ENCODE measurements at regions not wholly inside any gene's neighbourhood (a gene's known extent, or its start where the extent isn't known, plus 50 kb on each side); places are given as distances from the start of the nearest gene placed in this dataset.

DNA sequence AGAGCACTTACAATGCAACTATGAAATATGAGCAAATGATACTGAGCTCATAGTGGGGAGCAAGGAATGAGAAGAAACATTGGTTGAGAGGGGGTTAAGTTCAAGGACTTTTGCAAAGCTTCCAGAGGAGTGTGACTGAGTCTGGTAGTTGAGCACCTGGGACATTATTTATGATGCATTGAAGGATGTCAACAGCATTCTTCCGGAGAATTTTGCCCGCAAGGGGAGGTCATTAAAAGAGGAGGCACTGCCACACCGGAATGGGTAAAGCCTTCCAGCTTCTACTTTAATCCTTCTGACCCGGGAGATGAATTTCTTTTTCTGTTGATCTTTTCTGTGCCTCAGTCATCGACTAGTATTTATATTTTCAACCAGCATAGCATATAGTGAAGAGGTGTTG lies 208.4 kb upstream of the CAMK1G start:
- H3K9me3 Mint-ChIP-seq: no peaks in the 10 kb centered on the region
- H3K36me3 ChIP-seq (ENCODE audit: control insufficient read depth, insufficient read depth, low read length): no peaks in the 10 kb centered on the region
- H3K9ac ChIP-seq (ENCODE audit: extremely low read depth, low read length, poor library complexity, severe bottlenecking): no peak overlapping the region
- H3K27me3 Mint-ChIP-seq (ENCODE audit: insufficient read depth): peaks cover 6% of the 10 kb centered on the region
- H3K36me3 Mint-ChIP-seq (ENCODE audit: low read depth): no peaks in the 10 kb centered on the region
- no peak overlapping the region for H3K4me3 ChIP-seq (ENCODE audit: low read length)
- TF ChIP-seq, protein P1, sequence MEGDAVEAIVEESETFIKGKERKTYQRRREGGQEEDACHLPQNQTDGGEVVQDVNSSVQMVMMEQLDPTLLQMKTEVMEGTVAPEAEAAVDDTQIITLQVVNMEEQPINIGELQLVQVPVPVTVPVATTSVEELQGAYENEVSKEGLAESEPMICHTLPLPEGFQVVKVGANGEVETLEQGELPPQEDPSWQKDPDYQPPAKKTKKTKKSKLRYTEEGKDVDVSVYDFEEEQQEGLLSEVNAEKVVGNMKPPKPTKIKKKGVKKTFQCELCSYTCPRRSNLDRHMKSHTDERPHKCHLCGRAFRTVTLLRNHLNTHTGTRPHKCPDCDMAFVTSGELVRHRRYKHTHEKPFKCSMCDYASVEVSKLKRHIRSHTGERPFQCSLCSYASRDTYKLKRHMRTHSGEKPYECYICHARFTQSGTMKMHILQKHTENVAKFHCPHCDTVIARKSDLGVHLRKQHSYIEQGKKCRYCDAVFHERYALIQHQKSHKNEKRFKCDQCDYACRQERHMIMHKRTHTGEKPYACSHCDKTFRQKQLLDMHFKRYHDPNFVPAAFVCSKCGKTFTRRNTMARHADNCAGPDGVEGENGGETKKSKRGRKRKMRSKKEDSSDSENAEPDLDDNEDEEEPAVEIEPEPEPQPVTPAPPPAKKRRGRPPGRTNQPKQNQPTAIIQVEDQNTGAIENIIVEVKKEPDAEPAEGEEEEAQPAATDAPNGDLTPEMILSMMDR (conservative IDR thresholded peaks at IDR 0.05): no peak
- H3K27ac ChIP-seq (ENCODE audit: low read depth, low read length): no peak overlapping the region
- no peaks in the 10 kb centered on the region for H3K4me1 ChIP-seq (ENCODE audit: control insufficient read depth, insufficient read depth, low read length)
- H3K27ac Mint-ChIP-seq: no peak overlapping the region
- H3K27me3 ChIP-seq (ENCODE audit: control insufficient read depth, insufficient read depth, low read length, poor library complexity, severe bottlenecking): peaks cover 5% of the 10 kb centered on the region
- WGBS, 2 experiments (ENCODE audit: insufficient coverage in 1 of 2, insufficient read length in 1 of 2): 90 to 93% methylated on average over 4 to 5 of the region's 5 CpGs
- H3K4me3 Mint-ChIP-seq: no peak overlapping the region
- no peaks in the 10 kb centered on the region for H3K9me3 ChIP-seq (ENCODE audit: control insufficient read depth, low read length)
- H3K4me1 Mint-ChIP-seq: peaks cover 41% of the 10 kb centered on the region
- DNase-seq: no peak

- Mint-ChIP-seq H3K36me3 (ENCODE audit: low read depth) (no peaks in the 10 kb centered on the region), H3K27me3 (ENCODE audit: insufficient read depth) (peaks cover 3% of the 10 kb centered on the region), H3K4me1 (peaks cover 46% of the 10 kb centered on the region), H3K9me3 (no peaks in the 10 kb centered on the region), H3K4me3 (no peak overlapping the region), H3K27ac (no peak overlapping the region)
- H3K4me3 ChIP-seq (ENCODE audit: low read length): no peak overlapping the region
- no peak overlapping the region for H3K27ac ChIP-seq (ENCODE audit: low read depth, low read length)
- DNase-seq: no peak
- no peaks in the 10 kb centered on the region for H3K36me3 ChIP-seq (ENCODE audit: control insufficient read depth, insufficient read depth, low read length)
- 43 to 79% methylated on average over 1 to 2 of the region's 2 CpGs for WGBS, 2 experiments (ENCODE audit: insufficient coverage in 1 of 2, insufficient read length in 1 of 2)
- H3K27me3 ChIP-seq (ENCODE audit: control insufficient read depth, insufficient read depth, low read length, poor library complexity, severe bottlenecking): peaks cover 2% of the 10 kb centered on the region
- H3K9me3 ChIP-seq (ENCODE audit: control insufficient read depth, low read length): no peaks in the 10 kb centered on the region
- H3K9ac ChIP-seq (ENCODE audit: extremely low read depth, low read length, poor library complexity, severe bottlenecking): no peak overlapping the region
- TF ChIP-seq, protein P1 (conservative IDR thresholded peaks at IDR 0.05): no peak
- H3K4me1 ChIP-seq (ENCODE audit: control insufficient read depth, insufficient read depth, low read length): no peaks in the 10 kb centered on the region
These were observed 207.7 kb upstream of the CAMK1G start for GRCh38 chr1:209375671-209376365.

DNA sequence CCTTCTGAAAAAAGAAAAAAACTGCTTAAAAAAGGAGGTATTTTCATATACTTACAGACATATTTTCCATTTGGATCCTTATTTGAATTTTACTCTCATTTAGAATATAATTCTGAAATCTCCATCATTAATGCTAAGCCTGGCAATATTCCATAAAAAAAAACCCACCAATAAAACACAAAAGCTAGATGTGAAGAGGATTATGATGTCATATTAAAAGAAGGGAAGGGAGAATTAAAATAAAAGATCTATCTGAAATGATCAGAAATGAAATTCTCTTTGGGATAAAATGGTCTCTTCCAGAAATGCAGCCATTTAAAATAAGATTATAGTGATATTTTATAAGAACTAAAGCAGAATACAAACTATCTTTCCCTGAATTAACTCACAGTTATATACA lies 206.7 kb upstream of the CAMK1G start:
- H3K27ac Mint-ChIP-seq: no peak overlapping the region
- no peaks in the 10 kb centered on the region for H3K4me1 ChIP-seq (ENCODE audit: control insufficient read depth, insufficient read depth, low read length)
- H3K4me1 Mint-ChIP-seq: peaks cover 46% of the 10 kb centered on the region
- no peak for DNase-seq
- TF ChIP-seq, protein P1 (conservative IDR thresholded peaks at IDR 0.05): no peak
- no peak overlapping the region for H3K9ac ChIP-seq (ENCODE audit: extremely low read depth, low read length, poor library complexity, severe bottlenecking)
- no peak overlapping the region for H3K4me3 ChIP-seq (ENCODE audit: low read length)
- no peak overlapping the region for H3K27ac ChIP-seq (ENCODE audit: low read depth, low read length)
- H3K36me3 Mint-ChIP-seq (ENCODE audit: low read depth): no peaks in the 10 kb centered on the region
- no peak overlapping the region for H3K4me3 Mint-ChIP-seq
- H3K27me3 ChIP-seq (ENCODE audit: control insufficient read depth, insufficient read depth, low read length, poor library complexity, severe bottlenecking): no peaks in the 10 kb centered on the region
- no peaks in the 10 kb centered on the region for H3K9me3 ChIP-seq (ENCODE audit: control insufficient read depth, low read length)
- H3K9me3 Mint-ChIP-seq: no peaks in the 10 kb centered on the region
- H3K36me3 ChIP-seq (ENCODE audit: control insufficient read depth, insufficient read depth, low read length): no peaks in the 10 kb centered on the region
- peaks cover 2% of the 10 kb centered on the region for H3K27me3 Mint-ChIP-seq (ENCODE audit: insufficient read depth)

Data from endodermal cell (in vitro differentiated cells).